IMR-90 (cell line): ENCODE measurements at regions not wholly inside any gene's neighbourhood (a gene's known extent, or its start where the extent isn't known, plus 50 kb on each side); places are given as distances from the start of the nearest gene placed in this dataset.

Experiments
- ATAC-seq: fragments of 200-7000 bp; cut with Tn5 transposase; 2 replicates; pipeline ENCODE4 v1.9.1; 2020; ENCODE audit warnings: low read depth, mild to moderate bottlenecking, moderate library complexity
- BruUV-seq: library from RNA; stranded (reverse); fragments of 400-500 nt; replicated peaks from 2 replicates; lab custom pipeline; 2021; lab: Mats Ljungman, UMichigan
- CTCF ChIA-PET: fragments of 300-600 bp; formaldehyde crosslinking; extraction: SDS; loops from one replicate; lab custom pipeline; 2021; ENCODE audit warnings: antibody characterized with exemption; lab: Yijun Ruan, JAX
- POLR2A ChIA-PET: fragments of 300-600 bp; sonication (Branson Sonifier 250); formaldehyde crosslinking; loops from one replicate; lab custom pipeline; 2022; ENCODE audit warnings: antibody characterized with exemption; ENCODE audit not compliant: unreplicated experiment; lab: Charles Lee
- DNase-seq: peaks from one replicate; pipeline ENCODE4 v3.0.0; 2013
- H2AFZ ChIP-seq: replicated peaks from 2 replicates; pipeline ENCODE3; 2013; ENCODE audit warnings: low read length, mild to moderate bottlenecking; ENCODE audit not compliant: poor library complexity
- H2AK5ac ChIP-seq: 2 replicates; pipeline ENCODE4 v1.6.1; 2013; ENCODE audit warnings: low read depth, low read length, inconsistent platforms
- H2AK9ac ChIP-seq: replicated peaks from 2 replicates; pipeline ENCODE3; 2013; ENCODE audit warnings: mild to moderate bottlenecking, low read depth, low read length, moderate library complexity; ENCODE audit not compliant: poor library complexity
- H2BK120ac ChIP-seq: 2 replicates; pipeline ENCODE4 v1.6.1; 2013; ENCODE audit warnings: low read depth, low read length, inconsistent platforms
- H2BK15ac ChIP-seq: 3 replicates; pipeline ENCODE4 v1.6.1; 2013; ENCODE audit warnings: low read depth, low read length, inconsistent platforms
- H2BK20ac ChIP-seq: 2 replicates; pipeline ENCODE4 v1.6.1; 2013; ENCODE audit warnings: low read depth, mild to moderate bottlenecking, inconsistent platforms, low read length, moderate library complexity
- H2BK5ac ChIP-seq: 2 replicates; pipeline ENCODE4 v1.6.1; 2013; ENCODE audit warnings: mild to moderate bottlenecking, low read depth, low read length, inconsistent platforms; ENCODE audit not compliant: poor library complexity, severe bottlenecking
- H3K14ac ChIP-seq: replicated peaks from 2 replicates; pipeline ENCODE4 v1.6.1; 2013; ENCODE audit warnings: low read depth, low read length, inconsistent platforms
- H3K18ac ChIP-seq: 2 replicates; pipeline ENCODE4 v1.6.1; 2013; ENCODE audit warnings: low read depth, low read length, control low read depth
- H3K23ac ChIP-seq: 2 replicates; pipeline ENCODE4 v1.6.1; 2013; ENCODE audit warnings: low read depth, low read length, inconsistent platforms
- H3K27ac ChIP-seq: 2 replicates; pipeline ENCODE4 v1.5.1; 2013; ENCODE audit warnings: mild to moderate bottlenecking, control low read depth, low read length; ENCODE audit not compliant: insufficient read depth
- H3K27me3 ChIP-seq: 2 replicates; pipeline ENCODE4 v1.6.1; 2013; ENCODE audit warnings: low read length; ENCODE audit not compliant: control insufficient read depth, insufficient read depth
- H3K36me3 ChIP-seq: 2 replicates; pipeline ENCODE4 v1.6.1; 2013; ENCODE audit warnings: low read length, mixed read lengths; ENCODE audit not compliant: control insufficient read depth, insufficient read depth
- H3K4ac ChIP-seq: 2 replicates; pipeline ENCODE4 v1.6.1; 2013; ENCODE audit warnings: low read depth, low read length, inconsistent platforms
- H3K4me1 ChIP-seq: 2 replicates; pipeline ENCODE4 v1.6.1; 2013; ENCODE audit warnings: low read length, mixed read lengths; ENCODE audit not compliant: control insufficient read depth, insufficient read depth
- H3K4me2 ChIP-seq: 2 replicates; pipeline ENCODE4 v1.6.1; 2013; ENCODE audit warnings: low read depth, mild to moderate bottlenecking, control low read depth, low read length, moderate library complexity
- H3K4me3 ChIP-seq: 2 replicates; pipeline ENCODE4 v1.5.1; 2013; ENCODE audit warnings: low read depth, mild to moderate bottlenecking, control low read depth, low read length, moderate library complexity; ENCODE audit not compliant: insufficient read depth
- H3K56ac ChIP-seq: 2 replicates; pipeline ENCODE4 v1.6.1; 2013; ENCODE audit warnings: low read length, inconsistent platforms; ENCODE audit not compliant: insufficient read depth; ENCODE audit errors: extremely low read depth
- H3K79me1 ChIP-seq, 2 experiments: 2 replicates each; pipeline ENCODE4 v1.6.1; 2013; ENCODE audit warnings: low read length in 2 of 2, inconsistent platforms in 1 of 2, low read depth in 1 of 2
- H3K9ac ChIP-seq: 2 replicates; pipeline ENCODE4 v1.6.1; 2013; ENCODE audit warnings: low read depth, low read length, control low read depth
- H3K9me1 ChIP-seq: 2 replicates; pipeline ENCODE4 v1.6.1; 2013; ENCODE audit warnings: low read length, inconsistent platforms; ENCODE audit not compliant: insufficient read depth
- H3K9me3 ChIP-seq: 2 replicates; pipeline ENCODE4 v1.6.1; 2013; ENCODE audit warnings: low read length; ENCODE audit not compliant: control insufficient read depth, insufficient read depth
- H4K20me1 ChIP-seq: 2 replicates; pipeline ENCODE4 v1.6.1; 2013; ENCODE audit warnings: low read length, inconsistent platforms; ENCODE audit not compliant: insufficient read depth
- H4K5ac ChIP-seq: 2 replicates; pipeline ENCODE4 v1.6.1; 2013; ENCODE audit warnings: mild to moderate bottlenecking, low read depth, low read length, control low read depth
- H4K8ac ChIP-seq, 2 experiments: 2 replicates each; pipeline ENCODE4 v1.6.1; 2013; ENCODE audit warnings: low read depth in 2 of 2, low read length in 2 of 2, control low read depth in 1 of 2, inconsistent platforms in 1 of 2
- H4K91ac ChIP-seq: 2 replicates; pipeline ENCODE4 v1.6.1; 2013; ENCODE audit warnings: low read depth, low read length, inconsistent platforms; ENCODE audit not compliant: insufficient read depth
- BHLHE40 ChIP-seq: fragments of 150-350 bp; IDR thresholded peaks from 2 replicates; pipeline ENCODE4 v1.6.1; 2016; ENCODE audit warnings: mild to moderate bottlenecking, low read depth, low read length
- CEBPB ChIP-seq: IDR thresholded peaks from 2 replicates; pipeline ENCODE4 v1.6.1; 2012; ENCODE audit warnings: low read depth, low read length, improper control_type of control experiment
- FOS ChIP-seq: fragments of 150-350 bp; IDR thresholded peaks from 2 replicates; pipeline ENCODE4 v1.6.1; 2016; ENCODE audit warnings: low read depth, low read length
- POLR2A ChIP-seq: IDR thresholded peaks from 2 replicates; pipeline ENCODE4 v1.6.1; 2012; ENCODE audit warnings: mild to moderate bottlenecking, low read depth, low read length
- RFX5 ChIP-seq: IDR thresholded peaks from 2 replicates; pipeline ENCODE4 v1.8.0; 2012; ENCODE audit warnings: low read depth, mild to moderate bottlenecking, low read length, moderate library complexity
- WGBS, 2 experiments: methylation state at CpG; one replicate each; pipeline versions ENCODE4 v1.1.5 to v1.1.7; 2013; ENCODE audit warnings: missing lambda C conversion rate in 2 of 2; ENCODE audit not compliant: insufficient read length in 1 of 2; ENCODE audit errors: extremely low coverage in 2 of 2; 5-methylcytosine and 5-hydroxymethylcytosine counted together
- dilution Hi-C: fragments of 300-500 bp; cut with HindIII; formaldehyde crosslinking; loops from one replicate; pipeline ENCODE4 v1.14.3; 2018; ENCODE audit warnings: low sequenced_read_pairs; ENCODE audit not compliant: unreplicated experiment
- in situ Hi-C: fragments of 300-500 bp; cut with MboI; formaldehyde crosslinking; loops from 3 replicates; pipeline ENCODE4 v1.14.3; 2019; ENCODE audit warnings: low sequenced_read_pairs, inconsistent platforms, mixed read lengths
- intact Hi-C: fragments of 100-400 bp; cut with micrococcal nuclease; formaldehyde crosslinking; loops from 2 replicates; pipeline ENCODE4 v1.10.0; 2022
- TF ChIP-seq, protein P1 (sequence below): conservative IDR thresholded peaks from 2 replicates; pipeline ENCODE4 v1.5.1; 2012; ENCODE audit warnings: mild to moderate bottlenecking, low read depth, low read length, improper control_type of control experiment
- TF ChIP-seq, protein P2 (sequence below): fragments of 150-350 bp; IDR thresholded peaks from 2 replicates; pipeline ENCODE4 v1.6.1; 2017; ENCODE audit warnings: mild to moderate bottlenecking, antibody characterized with exemption, low read length, low read depth

DNA sequence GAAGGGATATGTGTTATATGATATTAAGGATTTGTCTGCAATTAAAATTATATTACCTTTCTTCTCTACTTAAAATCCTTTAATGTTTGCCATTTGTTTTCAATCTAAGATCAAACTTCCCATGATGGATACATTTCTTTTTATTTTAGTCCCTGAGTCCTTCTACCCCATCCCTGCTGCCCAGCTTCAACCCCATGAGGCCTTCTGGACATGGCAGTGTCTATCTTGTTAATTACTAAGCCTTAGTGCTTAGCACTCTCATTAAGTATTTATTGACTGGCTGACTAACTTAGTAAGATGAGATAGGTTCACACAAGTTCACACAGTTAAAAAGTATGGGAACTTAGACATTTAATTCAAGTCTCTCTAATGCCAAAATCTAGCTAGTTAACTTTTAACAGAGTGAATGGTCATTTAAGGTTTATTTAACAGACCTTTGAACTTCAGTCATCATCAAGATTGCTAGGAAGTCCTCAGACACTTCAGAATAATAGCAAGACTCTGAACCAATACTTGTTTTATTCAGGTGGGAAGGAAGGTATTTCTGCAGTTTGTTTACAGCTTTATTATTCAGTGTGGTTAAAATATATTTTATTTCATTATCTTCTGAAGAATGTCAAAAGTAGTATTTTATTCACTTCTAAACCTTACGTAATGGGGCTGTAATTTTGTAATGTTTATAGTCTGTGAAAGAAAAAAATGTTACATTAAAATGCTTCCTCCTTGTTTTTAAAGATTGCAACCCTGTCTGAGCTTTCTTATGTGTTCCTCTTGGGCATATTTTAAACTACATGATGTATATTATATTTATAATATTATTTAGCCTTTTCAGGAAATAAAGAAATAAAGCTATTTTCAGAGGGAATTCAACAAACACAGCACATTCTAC lies 848.9 kb downstream of the REEP3 start:
- in situ Hi-C loops (no loop called here), intact Hi-C loops (no loop called here), dilution Hi-C loops (no loop called here)
- POLR2A ChIA-PET: no interaction called here
- H3K27me3 ChIP-seq: no peaks in the 10 kb centered on the region
- CTCF ChIA-PET: no interaction called here
- H3K9me1 ChIP-seq: no peaks in the 10 kb centered on the region
- no peak overlapping the region for H3K4ac ChIP-seq
- H4K5ac ChIP-seq: no peak overlapping the region
- TF ChIP-seq, protein P1, sequence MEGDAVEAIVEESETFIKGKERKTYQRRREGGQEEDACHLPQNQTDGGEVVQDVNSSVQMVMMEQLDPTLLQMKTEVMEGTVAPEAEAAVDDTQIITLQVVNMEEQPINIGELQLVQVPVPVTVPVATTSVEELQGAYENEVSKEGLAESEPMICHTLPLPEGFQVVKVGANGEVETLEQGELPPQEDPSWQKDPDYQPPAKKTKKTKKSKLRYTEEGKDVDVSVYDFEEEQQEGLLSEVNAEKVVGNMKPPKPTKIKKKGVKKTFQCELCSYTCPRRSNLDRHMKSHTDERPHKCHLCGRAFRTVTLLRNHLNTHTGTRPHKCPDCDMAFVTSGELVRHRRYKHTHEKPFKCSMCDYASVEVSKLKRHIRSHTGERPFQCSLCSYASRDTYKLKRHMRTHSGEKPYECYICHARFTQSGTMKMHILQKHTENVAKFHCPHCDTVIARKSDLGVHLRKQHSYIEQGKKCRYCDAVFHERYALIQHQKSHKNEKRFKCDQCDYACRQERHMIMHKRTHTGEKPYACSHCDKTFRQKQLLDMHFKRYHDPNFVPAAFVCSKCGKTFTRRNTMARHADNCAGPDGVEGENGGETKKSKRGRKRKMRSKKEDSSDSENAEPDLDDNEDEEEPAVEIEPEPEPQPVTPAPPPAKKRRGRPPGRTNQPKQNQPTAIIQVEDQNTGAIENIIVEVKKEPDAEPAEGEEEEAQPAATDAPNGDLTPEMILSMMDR: no peak
- TF ChIP-seq CEBPB (no peak), FOS (no peak), POLR2A (no peak), BHLHE40 (no peak), RFX5 (no peak)
- TF ChIP-seq, protein P2, sequence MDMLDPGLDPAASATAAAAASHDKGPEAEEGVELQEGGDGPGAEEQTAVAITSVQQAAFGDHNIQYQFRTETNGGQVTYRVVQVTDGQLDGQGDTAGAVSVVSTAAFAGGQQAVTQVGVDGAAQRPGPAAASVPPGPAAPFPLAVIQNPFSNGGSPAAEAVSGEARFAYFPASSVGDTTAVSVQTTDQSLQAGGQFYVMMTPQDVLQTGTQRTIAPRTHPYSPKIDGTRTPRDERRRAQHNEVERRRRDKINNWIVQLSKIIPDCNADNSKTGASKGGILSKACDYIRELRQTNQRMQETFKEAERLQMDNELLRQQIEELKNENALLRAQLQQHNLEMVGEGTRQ: no peak
- H2AK9ac ChIP-seq: no peak overlapping the region
- no peak overlapping the region for H3K4me2 ChIP-seq
- BruUV-seq: no TSS peak
- DNase-seq: no peak
- H2BK20ac ChIP-seq: no peak overlapping the region
- H3K9ac ChIP-seq: no peak overlapping the region
- ATAC-seq: no peak
- no peak overlapping the region for H4K91ac ChIP-seq
- no peak overlapping the region for H3K4me3 ChIP-seq
- no peaks in the 10 kb centered on the region for H3K36me3 ChIP-seq
- WGBS, 2 experiments: no CpG with 5 or more reads among the region's 1 CpG
- H3K27ac ChIP-seq: no peak overlapping the region
- no peak overlapping the region for H3K23ac ChIP-seq
- no peak overlapping the region for H3K18ac ChIP-seq
- no peak overlapping the region for H3K56ac ChIP-seq
- H2BK120ac ChIP-seq: no peak overlapping the region
- H4K8ac ChIP-seq: no peak overlapping the region
- H3K4me1 ChIP-seq: no peaks in the 10 kb centered on the region
- H3K9me3 ChIP-seq: no peaks in the 10 kb centered on the region
- no peak overlapping the region for H2AFZ ChIP-seq
- H4K20me1 ChIP-seq: no peaks in the 10 kb centered on the region
- H3K14ac ChIP-seq: no peak overlapping the region
- no peak overlapping the region for H2AK5ac ChIP-seq
- H3K79me1 ChIP-seq: no peaks in the 10 kb centered on the region
- no peak overlapping the region for H2BK5ac ChIP-seq
- H2BK15ac ChIP-seq: no peak overlapping the region
